Endothelial cell (in vitro differentiated cells): ENCODE measurements at regions not wholly inside any gene's neighbourhood (a gene's known extent, or its start where the extent isn't known, plus 50 kb on each side); places are given as distances from the start of the nearest gene placed in this dataset.

Experiments used
- DNase-seq: peaks from one replicate; pipeline ENCODE4 v3.0.0; 2021; ENCODE audit warnings: low spot score
- H3K27ac Mint-ChIP-seq: one replicate; pipeline ENCODE4 v1.8.0; 2021; ENCODE audit warnings: mixed read lengths, inconsistent platforms; ENCODE audit not compliant: unreplicated experiment
- H3K27me3 Mint-ChIP-seq: one replicate; pipeline ENCODE4 v1.8.0; 2021; ENCODE audit warnings: mild to moderate bottlenecking, moderate library complexity, mixed read lengths, inconsistent platforms; ENCODE audit not compliant: unreplicated experiment
- H3K36me3 Mint-ChIP-seq: one replicate; pipeline ENCODE4 v1.8.0; 2021; ENCODE audit warnings: mild to moderate bottlenecking, low read depth, mixed read lengths, inconsistent platforms; ENCODE audit not compliant: unreplicated experiment
- H3K4me1 Mint-ChIP-seq: one replicate; pipeline ENCODE4 v1.8.0; 2021; ENCODE audit warnings: mild to moderate bottlenecking, mixed read lengths, inconsistent platforms; ENCODE audit not compliant: unreplicated experiment
- H3K4me3 Mint-ChIP-seq: one replicate; pipeline ENCODE4 v1.8.0; 2021; ENCODE audit warnings: mild to moderate bottlenecking, mixed read lengths, inconsistent platforms; ENCODE audit not compliant: unreplicated experiment
- H3K9me3 Mint-ChIP-seq: one replicate; pipeline ENCODE4 v1.8.0; 2021; ENCODE audit warnings: mixed read lengths, inconsistent platforms; ENCODE audit not compliant: unreplicated experiment
- CTCF ChIP-seq: fragments of 200-600 bp; sonication (generic); IDR thresholded peaks from one replicate; pipeline ENCODE4 v1.5.0; 2021; ENCODE audit warnings: antibody characterized with exemption; ENCODE audit not compliant: unreplicated experiment

DNA sequence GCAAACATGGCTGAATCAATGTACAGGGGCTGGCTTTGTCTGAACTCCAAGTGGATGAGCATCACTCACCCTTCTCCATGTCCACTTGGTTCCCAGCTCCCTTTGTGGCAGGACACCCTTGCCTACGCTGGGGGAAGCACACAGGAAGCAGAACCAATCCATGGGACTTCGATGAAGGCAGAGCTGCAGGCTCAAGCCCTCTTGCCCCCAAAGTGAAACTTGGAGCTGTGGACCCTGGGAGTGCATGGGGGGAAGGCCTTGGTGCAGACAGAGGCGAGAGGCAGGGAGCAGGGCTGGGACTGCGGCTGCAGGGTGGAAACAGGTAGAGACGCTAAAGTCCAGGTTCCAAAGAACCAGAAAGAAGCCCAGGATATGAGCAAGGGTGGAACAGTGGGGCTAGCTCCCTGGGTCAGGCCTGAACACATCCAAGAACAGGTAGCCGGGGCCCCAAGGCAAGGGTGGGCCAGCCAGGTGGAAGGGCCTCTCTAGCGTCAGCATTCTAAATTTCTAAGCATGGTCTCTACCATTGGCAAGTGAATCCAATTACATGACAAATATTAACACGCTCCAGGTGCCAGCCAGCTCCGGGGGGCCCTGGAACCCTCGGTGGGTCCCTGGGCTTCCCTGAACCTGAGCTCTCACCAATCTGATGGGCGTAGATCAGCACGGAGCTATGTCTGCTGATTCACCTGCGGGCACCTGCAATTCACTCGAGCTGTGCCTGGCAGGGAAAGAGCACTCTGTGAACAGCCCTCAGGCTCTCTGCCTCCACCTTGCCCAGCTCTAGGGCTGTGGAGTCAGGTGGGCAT, 532.8 kb downstream of the BRD1 start:
- Mint-ChIP-seq H3K9me3 (no peaks in the 10 kb centered on the region), H3K36me3 (no peaks in the 10 kb centered on the region), H3K27ac (no peak overlapping the region), H3K27me3 (peaks cover 13% of the 10 kb centered on the region), H3K4me1 (no peaks in the 10 kb centered on the region), H3K4me3 (no peak overlapping the region)
- no peak for DNase-seq
- no peak for TF ChIP-seq CTCF

- H3K27ac Mint-ChIP-seq: no peak overlapping the region
- no peak for TF ChIP-seq CTCF
- H3K27me3 Mint-ChIP-seq: peaks cover 10% of the 10 kb centered on the region
- no peaks in the 10 kb centered on the region for H3K36me3 Mint-ChIP-seq
- H3K9me3 Mint-ChIP-seq: no peaks in the 10 kb centered on the region
- H3K4me1 Mint-ChIP-seq: no peaks in the 10 kb centered on the region
- no peak for DNase-seq
- no peak overlapping the region for H3K4me3 Mint-ChIP-seq
Observed at GRCh38 chr22:49292909-49293308, 534.8 kb downstream of the BRD1 start.

DNA sequence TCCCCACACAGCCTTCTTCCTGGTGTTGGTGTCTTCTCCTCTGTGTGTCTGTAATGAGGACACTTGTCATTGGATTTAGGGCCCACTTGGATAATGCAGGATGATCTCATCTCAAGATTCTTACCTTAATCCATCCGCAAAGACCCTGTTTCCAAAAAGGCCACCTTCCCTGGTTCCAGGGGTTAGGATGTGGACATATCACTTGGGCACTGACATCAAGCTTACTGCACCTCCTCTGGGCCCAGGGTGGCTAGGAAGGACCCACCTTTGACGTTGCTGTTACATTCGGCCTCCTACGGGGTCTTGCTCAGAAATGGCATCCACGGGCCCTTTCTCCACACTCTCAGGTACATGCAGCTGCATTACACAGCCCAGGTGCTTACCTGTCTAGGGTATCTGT, 535.9 kb downstream of the BRD1 start:
- DNase-seq: no peak
- Mint-ChIP-seq H3K27ac (no peak overlapping the region), H3K27me3 (peaks cover 9% of the 10 kb centered on the region), H3K9me3 (no peaks in the 10 kb centered on the region), H3K36me3 (no peaks in the 10 kb centered on the region), H3K4me1 (no peaks in the 10 kb centered on the region), H3K4me3 (no peak overlapping the region)
- no peak for TF ChIP-seq CTCF

GRCh38 chr22:49291169-49291568, 536.5 kb downstream of the BRD1 start:
- Mint-ChIP-seq H3K27me3 (peaks cover 9% of the 10 kb centered on the region), H3K36me3 (no peaks in the 10 kb centered on the region), H3K4me1 (no peaks in the 10 kb centered on the region), H3K4me3 (no peak overlapping the region), H3K9me3 (no peaks in the 10 kb centered on the region), H3K27ac (no peak overlapping the region)
- no peak for TF ChIP-seq CTCF
- DNase-seq: no peak

DNA sequence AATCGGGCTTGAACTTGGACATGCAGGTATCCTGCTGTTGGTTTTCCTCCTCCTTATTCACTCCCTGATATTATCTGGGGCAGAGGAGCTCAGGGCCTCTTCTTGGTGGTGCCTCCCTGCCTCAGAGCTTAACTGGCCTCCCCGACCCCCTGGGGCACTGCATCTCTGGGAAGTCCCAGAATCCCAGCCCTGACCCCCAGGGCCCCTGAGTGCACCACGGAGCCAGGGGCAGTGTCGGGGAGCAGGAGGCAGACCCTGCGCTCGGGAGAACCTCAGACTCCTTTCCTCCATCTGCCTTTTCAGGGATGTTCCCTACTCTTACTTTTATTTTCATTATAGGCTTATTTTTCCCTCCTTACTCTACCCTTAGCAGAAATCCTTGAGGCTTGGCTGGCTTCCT, 537.0 kb downstream of the BRD1 start:
- H3K9me3 Mint-ChIP-seq: no peaks in the 10 kb centered on the region
- no peak for TF ChIP-seq CTCF
- no peak for DNase-seq
- H3K4me3 Mint-ChIP-seq: no peak overlapping the region
- H3K27me3 Mint-ChIP-seq: peaks cover 9% of the 10 kb centered on the region
- no peak overlapping the region for H3K27ac Mint-ChIP-seq
- no peaks in the 10 kb centered on the region for H3K36me3 Mint-ChIP-seq
- H3K4me1 Mint-ChIP-seq: no peaks in the 10 kb centered on the region
